ENCODE measurements at regions not wholly inside any gene's neighbourhood (a gene's known extent, or its start where the extent isn't known, plus 50 kb on each side); places are given as distances from the start of the nearest gene placed in this dataset.
A peak's percentile ranks its signal among the peaks of the same experiment; 100 is the strongest.

DNA sequence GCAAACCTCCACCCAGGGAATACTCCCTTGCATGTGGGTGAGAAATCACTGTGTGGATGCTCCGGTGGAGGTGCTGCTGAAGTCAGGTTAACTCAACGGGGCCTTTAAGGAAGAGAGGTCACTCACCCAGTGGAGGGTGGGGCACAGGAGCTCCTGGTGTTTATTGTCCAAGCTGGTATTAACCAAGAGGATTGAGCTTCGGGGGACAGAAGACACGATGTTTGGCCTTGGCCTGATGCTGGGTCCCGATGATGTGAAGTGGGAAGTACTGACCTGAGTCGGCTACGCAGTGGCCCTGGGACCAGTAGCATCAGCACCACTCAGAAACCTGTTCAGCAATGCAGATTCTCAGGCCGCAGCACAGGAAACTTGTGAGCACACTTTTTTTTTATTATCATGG, 85.7 kb upstream of the WASF3 start:
- DNase-seq (ENCODE audit: extremely low spot score, unreplicated experiment): no peak
- TF ChIP-seq, protein P1, sequence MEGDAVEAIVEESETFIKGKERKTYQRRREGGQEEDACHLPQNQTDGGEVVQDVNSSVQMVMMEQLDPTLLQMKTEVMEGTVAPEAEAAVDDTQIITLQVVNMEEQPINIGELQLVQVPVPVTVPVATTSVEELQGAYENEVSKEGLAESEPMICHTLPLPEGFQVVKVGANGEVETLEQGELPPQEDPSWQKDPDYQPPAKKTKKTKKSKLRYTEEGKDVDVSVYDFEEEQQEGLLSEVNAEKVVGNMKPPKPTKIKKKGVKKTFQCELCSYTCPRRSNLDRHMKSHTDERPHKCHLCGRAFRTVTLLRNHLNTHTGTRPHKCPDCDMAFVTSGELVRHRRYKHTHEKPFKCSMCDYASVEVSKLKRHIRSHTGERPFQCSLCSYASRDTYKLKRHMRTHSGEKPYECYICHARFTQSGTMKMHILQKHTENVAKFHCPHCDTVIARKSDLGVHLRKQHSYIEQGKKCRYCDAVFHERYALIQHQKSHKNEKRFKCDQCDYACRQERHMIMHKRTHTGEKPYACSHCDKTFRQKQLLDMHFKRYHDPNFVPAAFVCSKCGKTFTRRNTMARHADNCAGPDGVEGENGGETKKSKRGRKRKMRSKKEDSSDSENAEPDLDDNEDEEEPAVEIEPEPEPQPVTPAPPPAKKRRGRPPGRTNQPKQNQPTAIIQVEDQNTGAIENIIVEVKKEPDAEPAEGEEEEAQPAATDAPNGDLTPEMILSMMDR (conservative IDR thresholded peaks at IDR 0.05): no peak
- Mint-ChIP-seq H3K4me1 (ENCODE audit: unreplicated experiment) (peaks cover 18% of the 10 kb centered on the region), H3K9me3 (no peaks in the 10 kb centered on the region), H3K27ac (no peak overlapping the region), H3K27me3 (no peaks in the 10 kb centered on the region), H3K4me3 (no peak overlapping the region), H3K36me3 (no peaks in the 10 kb centered on the region)

DNA sequence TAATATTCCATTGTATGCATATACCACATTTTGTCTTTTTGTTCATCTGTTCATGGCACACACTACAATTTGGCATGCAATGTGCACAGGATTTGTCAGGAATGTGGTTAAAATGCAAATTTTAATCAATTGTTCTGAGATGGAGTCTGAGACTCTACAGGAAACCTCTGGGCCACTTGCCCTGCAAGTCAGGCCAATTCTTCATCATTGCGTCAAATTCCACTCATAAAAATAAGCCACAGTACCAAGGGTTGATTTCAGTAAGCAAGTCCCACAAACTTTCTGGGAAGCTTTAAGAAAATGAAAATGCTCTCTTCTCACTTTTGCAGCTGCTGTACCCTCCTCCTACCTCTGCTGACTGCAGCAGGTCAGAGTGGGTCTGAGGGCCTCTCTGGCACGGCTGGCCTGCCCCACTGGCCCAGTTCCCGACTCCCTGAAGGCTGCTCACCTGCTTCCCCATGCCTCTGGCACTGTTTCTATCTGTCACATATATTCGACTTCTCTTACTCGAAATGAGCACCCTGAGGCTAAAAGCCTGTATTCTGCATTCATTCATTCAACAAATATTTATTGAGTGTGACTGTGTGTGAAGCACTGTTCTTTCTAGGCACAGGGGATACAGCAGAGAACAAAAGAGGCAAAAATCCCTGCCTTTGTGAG, 83.8 kb upstream of the WASF3 start:
- peaks cover 22% of the 10 kb centered on the region for H3K4me1 Mint-ChIP-seq (ENCODE audit: unreplicated experiment)
- H3K9me3 Mint-ChIP-seq: no peaks in the 10 kb centered on the region
- H3K4me3 Mint-ChIP-seq: no peak overlapping the region
- DNase-seq (ENCODE audit: extremely low spot score, unreplicated experiment): no peak
- H3K36me3 Mint-ChIP-seq: no peaks in the 10 kb centered on the region
- no peak overlapping the region for H3K27ac Mint-ChIP-seq
- TF ChIP-seq, protein P1 (conservative IDR thresholded peaks at IDR 0.05): no peak
- H3K27me3 Mint-ChIP-seq: no peaks in the 10 kb centered on the region

DNA sequence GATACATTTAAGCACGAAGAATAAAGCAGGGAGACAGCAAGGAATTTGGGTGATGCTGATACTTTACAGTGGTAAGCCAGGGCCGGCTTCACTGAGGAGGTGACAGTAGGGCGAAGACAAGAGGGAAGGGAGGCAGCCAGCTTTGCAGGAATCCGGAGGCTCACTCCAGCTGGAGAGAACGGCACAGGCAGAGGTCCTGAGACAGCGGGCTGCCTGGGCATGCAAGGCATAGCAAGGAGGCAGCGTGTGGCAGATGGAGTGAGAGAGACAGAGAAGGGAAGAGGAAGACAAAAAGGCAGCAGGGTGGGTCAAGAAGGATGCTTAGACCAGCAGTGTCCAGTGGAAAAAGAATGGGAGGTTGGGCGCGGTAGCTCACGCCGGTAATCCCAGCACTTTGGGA, 83.2 kb upstream of the WASF3 start:
- no peak for DNase-seq (ENCODE audit: extremely low spot score, unreplicated experiment)
- TF ChIP-seq, protein P1 (conservative IDR thresholded peaks at IDR 0.05): no peak
- H3K27me3 Mint-ChIP-seq: no peaks in the 10 kb centered on the region
- no peaks in the 10 kb centered on the region for H3K36me3 Mint-ChIP-seq
- no peak overlapping the region for H3K27ac Mint-ChIP-seq
- H3K9me3 Mint-ChIP-seq: no peaks in the 10 kb centered on the region
- H3K4me3 Mint-ChIP-seq: peak overlapping the region; percentile 37
- peaks cover 22% of the 10 kb centered on the region for H3K4me1 Mint-ChIP-seq (ENCODE audit: unreplicated experiment)

DNA sequence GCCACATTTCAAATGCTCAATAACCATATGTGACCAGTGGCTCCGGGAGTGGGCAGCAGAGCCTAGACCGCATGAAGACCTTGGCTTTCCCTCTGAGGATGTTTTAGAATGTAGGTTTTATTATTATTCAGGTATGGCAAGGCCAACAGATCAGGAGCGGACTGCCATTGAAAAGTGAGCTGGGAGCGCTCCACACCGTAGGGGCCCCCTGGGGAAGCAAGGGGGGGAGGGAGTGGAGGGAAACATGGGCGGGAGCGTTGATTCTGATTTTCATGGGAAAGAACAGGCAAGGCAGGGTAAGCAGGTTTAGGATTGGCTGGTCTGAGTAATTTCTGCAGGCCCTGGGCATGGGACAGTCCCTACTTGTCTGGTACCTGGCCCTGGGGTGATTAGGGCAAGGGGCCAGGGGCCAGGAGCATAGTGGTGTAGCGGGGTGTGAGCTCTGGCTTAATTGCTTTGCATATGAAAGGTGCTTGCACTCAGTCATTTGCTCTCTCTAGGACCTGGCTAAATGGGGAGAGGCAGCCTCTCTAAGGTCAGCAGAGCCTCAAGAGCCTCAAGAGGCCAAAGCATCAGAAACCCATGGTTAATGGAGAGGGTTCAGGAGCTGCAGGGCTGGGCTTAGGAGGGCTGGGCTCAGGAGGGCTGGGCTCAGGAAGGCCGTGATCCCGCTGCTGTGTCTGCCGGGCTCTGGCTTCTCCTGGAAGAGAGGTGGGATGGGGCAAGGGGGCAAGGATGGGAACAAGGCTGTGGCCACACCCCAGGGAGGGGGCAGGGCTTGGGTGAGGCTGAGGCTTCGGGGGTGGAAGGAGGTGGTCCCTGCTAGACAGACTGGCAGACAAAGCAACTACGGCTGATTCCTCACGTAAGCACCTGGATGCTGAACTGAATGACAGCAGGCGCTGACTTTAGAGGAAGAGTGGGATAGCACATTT, 82.0 kb upstream of the WASF3 start:
- no peak for DNase-seq (ENCODE audit: extremely low spot score, unreplicated experiment)
- Mint-ChIP-seq H3K36me3 (no peaks in the 10 kb centered on the region), H3K9me3 (no peaks in the 10 kb centered on the region)

DNA sequence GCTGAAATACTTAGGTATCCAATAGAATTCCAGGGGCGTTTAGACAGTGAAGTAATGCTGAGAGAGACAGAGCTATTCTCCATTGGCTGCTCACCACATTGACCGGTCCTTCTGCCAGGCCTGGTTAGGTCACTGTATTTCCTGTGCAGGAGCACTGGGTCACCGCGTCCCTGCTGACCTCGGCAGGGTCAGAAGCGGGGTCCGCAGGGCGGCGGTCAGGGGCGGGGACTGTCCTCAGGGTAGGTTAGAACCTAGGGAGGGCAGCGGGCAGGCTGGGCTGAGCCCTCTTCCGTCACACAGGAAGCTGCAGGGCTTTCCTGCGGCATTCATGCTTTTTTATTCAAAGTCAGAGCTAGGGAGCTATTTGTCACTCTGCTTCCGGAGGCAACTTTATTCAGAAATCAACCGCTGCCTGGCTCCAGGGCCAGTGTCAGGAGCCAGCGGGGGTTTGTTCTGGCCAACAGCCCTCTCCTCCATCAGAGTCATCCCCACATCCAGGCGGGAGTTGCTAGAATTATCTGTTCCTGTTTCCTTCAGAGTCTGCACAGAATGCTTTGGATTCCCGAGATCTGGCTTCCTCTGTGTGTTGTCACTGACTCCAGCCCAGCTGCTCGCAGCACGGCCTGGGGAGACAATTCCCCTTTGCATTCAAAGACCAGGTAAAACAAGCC, 81.2 kb upstream of the WASF3 start:
- H3K27ac Mint-ChIP-seq: peak overlapping the region; percentile 65
- TF ChIP-seq, protein P1 (conservative IDR thresholded peaks at IDR 0.05): no peak
- H3K4me3 Mint-ChIP-seq: peak overlapping the region; percentile 70
- no peaks in the 10 kb centered on the region for H3K9me3 Mint-ChIP-seq
- DNase-seq (ENCODE audit: extremely low spot score, unreplicated experiment): no peak
- H3K4me1 Mint-ChIP-seq (ENCODE audit: unreplicated experiment): peaks cover 22% of the 10 kb centered on the region
- H3K36me3 Mint-ChIP-seq: no peaks in the 10 kb centered on the region
- no peaks in the 10 kb centered on the region for H3K27me3 Mint-ChIP-seq

More for the DNA sequence above, 82.0 kb upstream of the WASF3 start:
- Mint-ChIP-seq H3K27ac (peak overlapping the region; percentile 65), H3K4me1 (ENCODE audit: unreplicated experiment) (peaks cover 22% of the 10 kb centered on the region), H3K27me3 (no peaks in the 10 kb centered on the region), H3K4me3 (peak overlapping the region; percentile 70)
- TF ChIP-seq, protein P1 (conservative IDR thresholded peaks at IDR 0.05): no peak
